Stimulated activated CD4-positive, alpha-beta T cell treated with anti-CD3 and anti-CD28 coated beads, Interleukin-4, amount 100 ng/mL, for 48 hours (primary cell): ENCODE measurements at regions not wholly inside any gene's neighbourhood (a gene's known extent, or its start where the extent isn't known, plus 50 kb on each side); places are given as distances from the start of the nearest gene placed in this dataset.

Source experiments
- DNase-seq, 2 donors: peaks; one replicate each; pipeline ENCODE4 v3.0.0-alpha.2; 2020; ENCODE audit warnings: low read depth in 2 of 2

- no peak for DNase-seq
Measured at GRCh38 chr19:29396925-29397324, 128.9 kb upstream of the VSTM2B start.

- no peak for DNase-seq
Measured at GRCh38 chr19:29397748-29398147, 128.0 kb upstream of the VSTM2B start.

GRCh38 chr19:29399804-29400203 lies 126.0 kb upstream of the VSTM2B start:
- DNase-seq: no peak

- no peak for DNase-seq
Measured at GRCh38 chr19:29400917-29401711, 124.7 kb upstream of the VSTM2B start.

- no peak for DNase-seq
Measured at GRCh38 chr19:29401712-29402421, 123.9 kb upstream of the VSTM2B start.

GRCh38 chr19:29402563-29402962 lies 123.2 kb upstream of the VSTM2B start:
- no peak for DNase-seq

- no peak for DNase-seq
Measured at GRCh38 chr19:29404015-29404414, 121.8 kb upstream of the VSTM2B start.

- DNase-seq: no peak
Measured at GRCh38 chr19:29404951-29405727, 120.7 kb upstream of the VSTM2B start.

- DNase-seq: no peak
Measured at GRCh38 chr19:29405728-29405995, 120.1 kb upstream of the VSTM2B start.

GRCh38 chr19:29409076-29409862 lies 116.5 kb upstream of the VSTM2B start:
- DNase-seq: no peak

- no peak for DNase-seq
Measured at GRCh38 chr19:29410601-29411000, 115.2 kb upstream of the VSTM2B start.

GRCh38 chr19:29411113-29411581 lies 114.6 kb upstream of the VSTM2B start:
- no peak for DNase-seq

GRCh38 chr19:29413435-29413834 lies 112.4 kb upstream of the VSTM2B start:
- no peak for DNase-seq

GRCh38 chr19:29415507-29415906 lies 110.3 kb upstream of the VSTM2B start:
- no peak for DNase-seq

GRCh38 chr19:29417048-29417447 lies 108.7 kb upstream of the VSTM2B start:
- DNase-seq: no peak

- no peak for DNase-seq
Measured at GRCh38 chr19:29418201-29418600, 107.6 kb upstream of the VSTM2B start.

- DNase-seq: no peak
Measured at GRCh38 chr19:29420065-29420464, 105.7 kb upstream of the VSTM2B start.

GRCh38 chr19:29420482-29421195 lies 105.2 kb upstream of the VSTM2B start:
- no peak for DNase-seq

GRCh38 chr19:29421196-29421545 lies 104.6 kb upstream of the VSTM2B start:
- no peak for DNase-seq

- no peak for DNase-seq
Measured at GRCh38 chr19:29422047-29422446, 103.7 kb upstream of the VSTM2B start.

- DNase-seq: no peak
Measured at GRCh38 chr19:29422486-29423085, 103.2 kb upstream of the VSTM2B start.
